Fibroblast of skin of left quadriceps (primary cell): ENCODE measurements at regions not wholly inside any gene's neighbourhood (a gene's known extent, or its start where the extent isn't known, plus 50 kb on each side); places are given as distances from the start of the nearest gene placed in this dataset.
"Not testable (repeated sequence)": the region's sequence is repeated elsewhere in the genome, so short reads cannot be mapped to it uniquely, and the experiment has no call there.

Source experiments
- DNase-seq, 2 experiments: peaks; one replicate each; pipeline ENCODE4 v3.0.0-alpha.2; 2013; ENCODE audit warnings: low read depth in 2 of 2

DNA sequence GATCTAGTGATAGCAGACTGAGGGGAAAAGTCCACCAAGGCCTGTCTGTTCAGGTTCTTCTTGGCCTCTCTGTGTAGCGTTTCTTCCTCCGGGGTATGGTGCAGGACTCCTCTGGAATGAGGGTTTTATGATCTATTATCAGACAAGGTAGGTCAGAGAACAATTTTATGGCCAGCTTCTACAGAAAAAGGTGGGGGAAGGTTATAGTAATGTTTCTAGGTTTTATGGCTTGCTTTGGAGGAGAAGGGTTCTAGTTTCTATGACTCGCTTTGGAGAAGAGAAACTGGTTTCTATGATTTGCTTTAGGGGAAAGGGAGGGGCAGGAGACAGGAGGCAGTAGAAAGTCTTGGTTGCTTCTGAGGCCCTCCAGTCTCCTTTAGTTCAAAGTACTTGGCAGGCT, 144.8 kb upstream of the LAMA2 start:
- DNase-seq: no peak

- no peak for DNase-seq
These were observed 146.2 kb upstream of the LAMA2 start for GRCh38 chr6:128736780-128737179.

DNA sequence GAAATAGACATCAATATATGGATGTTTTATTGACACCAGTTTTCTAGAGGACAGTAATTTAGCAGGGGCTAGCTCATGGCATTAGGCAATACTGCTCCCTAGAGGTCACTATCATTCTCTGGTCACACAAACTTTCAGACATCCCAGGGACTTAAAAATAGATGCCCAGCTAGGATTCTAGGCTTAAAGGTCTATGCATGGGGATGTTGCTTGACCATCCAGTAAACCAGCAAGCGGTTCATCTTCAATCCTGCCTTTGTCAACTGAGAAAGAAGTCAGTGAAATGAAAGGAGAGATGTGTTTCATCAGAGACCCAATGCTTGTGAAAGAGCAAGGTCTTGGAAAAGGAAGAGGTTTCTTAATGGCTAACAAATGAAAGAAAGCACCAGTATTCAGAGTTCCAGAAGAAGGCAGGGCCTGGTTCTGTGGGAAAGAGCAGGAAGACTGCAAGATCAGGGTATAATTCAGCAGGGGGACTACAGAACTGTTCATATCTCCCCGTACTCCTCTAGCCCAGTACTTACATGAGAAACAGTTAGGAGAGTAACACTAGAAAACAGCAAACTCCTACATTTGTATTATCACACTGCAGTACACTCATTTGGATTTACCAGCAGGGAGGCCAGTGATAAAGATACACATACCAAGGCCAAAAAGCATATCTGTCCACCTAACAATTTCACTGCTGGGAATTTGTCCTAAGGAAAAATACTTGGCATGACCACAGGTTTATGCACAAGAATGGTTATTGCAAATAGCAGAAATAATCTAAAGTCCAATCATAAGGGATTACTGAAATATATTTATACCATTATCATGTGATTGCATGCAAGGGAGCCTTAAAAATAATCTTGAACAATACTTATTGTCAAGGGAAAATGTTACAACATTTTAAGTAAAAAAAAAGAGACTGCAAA, 151.4 kb upstream of the LAMA2 start:
- peak; percentile 25 to 33 for DNase-seq

GRCh38 chr6:128727500-128727899, 155.4 kb upstream of the LAMA2 start:
- no peak for DNase-seq

DNA sequence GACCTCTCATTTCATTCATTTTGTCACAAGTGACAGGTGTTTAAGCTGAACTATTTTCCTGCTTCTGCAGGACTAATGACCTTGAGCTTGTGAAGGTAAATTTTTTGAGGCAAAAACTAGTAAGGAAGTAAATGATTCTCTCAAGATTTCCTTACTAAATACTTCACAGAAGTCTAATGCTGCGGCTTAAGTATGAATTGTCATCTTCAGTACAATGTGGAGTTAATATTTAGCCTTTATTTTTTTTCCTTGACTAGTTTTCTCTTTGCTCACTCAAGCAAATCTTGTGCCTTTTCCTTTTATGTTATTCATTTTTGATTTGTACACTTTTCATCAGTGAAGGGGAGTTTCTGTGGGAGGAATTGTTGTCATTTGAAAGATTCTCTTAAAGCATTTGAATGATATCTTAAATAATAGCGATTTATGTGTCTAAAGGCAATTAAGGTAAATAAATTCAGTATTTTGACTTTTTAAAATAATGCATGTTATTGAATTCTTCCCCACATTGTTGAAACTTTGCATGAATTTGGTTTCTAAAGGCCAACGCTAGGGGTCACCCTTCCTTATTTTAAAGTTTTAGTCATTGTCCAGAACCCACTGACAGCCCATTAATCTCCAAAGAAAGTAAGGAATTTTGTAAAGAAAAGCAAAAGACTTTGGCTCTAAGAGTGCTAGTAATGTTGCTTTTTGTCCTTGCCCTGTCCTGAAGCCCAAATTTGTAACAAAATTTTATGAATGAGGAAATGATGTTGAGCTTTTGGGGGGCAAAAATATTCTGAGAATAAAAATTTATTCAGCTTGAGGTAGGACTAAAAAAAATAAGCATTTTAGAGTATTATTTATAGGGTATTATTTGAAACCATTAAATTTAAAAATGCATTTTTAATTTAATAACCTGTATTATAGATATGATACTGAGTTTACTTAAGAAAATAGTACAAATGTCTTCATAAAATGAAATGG, 157.4 kb upstream of the LAMA2 start:
- no peak for DNase-seq

DNA sequence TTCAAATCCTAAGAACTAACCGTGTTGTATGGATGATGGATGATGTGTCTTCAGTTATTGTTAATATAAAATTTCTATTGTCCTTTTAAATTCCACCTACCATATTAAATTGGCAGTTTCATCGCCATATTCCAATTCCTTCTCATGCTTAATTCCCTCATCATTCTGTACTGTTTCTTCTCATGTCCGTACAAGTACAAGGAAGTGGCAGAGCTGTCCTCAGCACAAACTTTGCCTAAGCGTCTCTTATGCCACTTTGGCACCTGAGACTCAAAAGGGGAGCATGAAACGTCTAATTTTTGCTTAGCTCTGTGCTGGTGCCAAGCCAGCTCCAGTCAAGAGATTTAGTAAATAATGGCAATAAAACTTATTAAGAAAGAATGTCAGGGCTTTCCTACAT, 158.2 kb upstream of the LAMA2 start:
- DNase-seq: no peak

DNA sequence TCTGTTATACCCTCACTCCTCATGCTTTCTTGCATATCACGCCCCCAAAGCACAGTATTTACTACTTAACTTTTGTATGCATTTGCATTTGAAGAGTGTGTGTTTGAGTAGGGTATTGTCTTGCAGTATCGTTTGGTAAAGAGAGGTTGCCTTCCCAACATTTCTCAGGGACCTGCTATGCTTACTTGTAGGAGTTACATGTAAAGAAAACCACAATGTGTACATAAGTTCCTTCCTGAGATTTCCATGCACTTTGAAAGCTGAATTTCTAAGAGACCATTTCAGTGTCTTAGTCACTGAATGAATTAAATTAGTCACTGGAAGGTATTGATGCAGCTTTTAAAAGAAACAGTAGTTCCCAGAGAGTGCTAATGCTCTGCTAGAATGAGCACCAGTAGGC, 159.3 kb upstream of the LAMA2 start:
- peak in 1 of 2 experiments; percentile 11 for DNase-seq

DNA sequence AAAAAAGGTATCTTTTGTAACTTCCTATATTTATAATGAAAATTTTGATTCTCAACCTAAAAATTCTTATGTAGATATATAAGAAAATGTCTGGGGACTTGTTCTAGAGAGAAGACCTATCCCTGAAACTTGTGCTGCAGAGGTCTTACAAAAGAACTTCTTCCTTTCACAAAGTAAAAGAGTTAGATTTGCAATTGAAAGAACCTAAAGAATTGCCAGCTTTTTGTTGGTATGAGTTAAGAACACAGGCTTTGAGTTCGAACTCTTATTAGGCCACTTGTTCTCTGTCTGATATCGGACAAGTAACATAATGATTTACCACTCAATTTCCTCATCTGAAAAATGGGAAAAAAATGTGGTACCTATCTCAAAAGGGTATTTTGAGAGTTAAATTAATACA, 162.0 kb upstream of the LAMA2 start:
- no peak for DNase-seq

GRCh38 chr6:128719786-128720185, 163.2 kb upstream of the LAMA2 start:
- no peak for DNase-seq

DNA sequence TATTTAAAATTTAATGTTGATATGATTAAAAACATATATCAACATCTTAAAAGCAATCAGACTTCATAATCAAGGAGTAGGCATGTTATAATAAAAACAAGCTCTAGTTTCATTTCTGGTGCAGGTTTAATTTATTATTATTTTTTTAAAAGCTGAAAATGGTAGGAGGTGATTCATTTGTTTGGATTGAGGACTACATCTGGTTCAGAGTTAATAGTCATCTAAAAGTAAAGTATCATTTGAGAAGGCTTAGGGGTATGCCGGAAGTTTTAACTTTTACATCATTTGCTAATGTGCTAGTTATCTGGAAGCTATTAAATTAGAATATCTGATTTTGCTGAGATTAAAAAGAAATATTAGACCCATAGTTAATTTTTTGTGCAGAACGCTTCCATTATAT, 169.5 kb upstream of the LAMA2 start:
- DNase-seq: peak; percentile 64 to 67

DNA sequence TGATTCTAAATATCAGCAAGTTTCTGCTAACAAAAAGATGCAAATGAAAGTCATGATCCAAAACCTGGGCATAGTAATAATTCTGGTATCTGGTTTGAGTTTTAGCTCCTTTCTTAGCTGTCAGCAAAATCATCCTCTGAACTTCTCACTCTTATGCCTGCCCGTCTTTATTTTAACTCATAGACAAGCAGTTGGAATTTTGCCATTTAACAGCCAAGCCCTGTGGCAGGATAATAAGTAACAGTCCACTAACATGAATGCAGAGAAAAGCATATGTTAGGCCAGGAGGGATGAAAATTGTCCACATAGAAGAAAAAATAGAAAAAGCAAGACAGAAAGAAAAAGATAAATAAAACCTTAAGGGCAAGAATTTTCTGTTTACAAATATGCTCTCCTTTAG, 170.0 kb upstream of the LAMA2 start:
- DNase-seq: peak in 1 of 2 experiments; percentile 33

DNA sequence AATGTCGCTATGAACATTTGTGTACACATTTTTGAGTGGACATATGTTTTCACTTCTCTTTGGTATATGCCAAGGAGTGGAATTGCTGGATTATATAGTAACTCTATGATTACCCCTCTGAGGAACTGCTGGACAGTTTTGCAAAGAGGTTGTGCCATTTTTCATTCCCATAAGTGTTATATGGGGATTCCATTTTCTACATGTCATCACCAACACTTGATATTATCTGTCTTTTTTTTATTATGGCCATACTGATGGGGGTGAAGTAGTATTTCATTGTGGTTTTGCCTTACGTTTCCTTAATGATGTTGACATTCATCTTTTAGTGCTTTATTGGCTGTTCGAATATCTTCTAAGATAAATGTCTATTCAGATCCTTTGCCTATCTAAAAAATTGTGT, 171.8 kb upstream of the LAMA2 start:
- no peak for DNase-seq

DNA sequence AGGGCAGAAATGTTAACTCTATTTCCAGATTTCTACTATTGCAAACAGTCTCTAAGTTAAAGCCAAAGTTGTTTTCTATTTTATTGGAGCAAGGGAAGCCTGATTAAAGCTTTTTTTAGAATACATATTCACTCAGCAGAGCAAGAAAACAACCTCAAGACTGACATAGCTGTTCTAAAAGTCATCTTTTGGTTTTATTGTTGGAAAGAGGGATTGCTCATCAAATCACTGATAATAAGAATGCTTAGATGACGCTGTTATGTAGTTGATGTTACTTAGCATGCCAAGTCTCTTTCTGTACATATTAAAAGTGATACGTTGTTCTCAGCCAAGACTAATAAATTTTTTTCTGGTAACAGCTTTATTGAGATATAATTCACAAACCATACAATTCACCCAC, 172.6 kb upstream of the LAMA2 start:
- peak; percentile 64 to 67 for DNase-seq

DNA sequence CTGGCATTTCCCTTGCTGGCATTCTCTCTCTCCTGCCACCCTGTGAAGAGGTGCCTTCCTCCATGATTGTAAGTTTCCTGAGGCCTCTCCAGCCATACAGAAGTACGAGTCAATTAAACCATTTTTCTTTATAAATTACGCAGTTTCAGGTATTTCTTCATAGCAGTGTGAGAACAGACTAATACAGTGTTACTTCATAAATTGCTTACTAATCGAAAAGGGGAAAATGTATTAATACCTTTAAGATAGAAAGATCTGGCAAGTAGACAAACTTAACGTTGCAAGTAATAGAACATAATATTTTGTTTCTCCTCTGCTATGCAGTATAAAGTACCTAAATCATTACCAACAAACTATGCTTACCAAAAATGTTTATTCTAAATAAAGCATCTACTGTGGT, 178.3 kb upstream of the LAMA2 start:
- DNase-seq: no peak

GRCh38 chr6:128703794-128704193, 179.1 kb upstream of the LAMA2 start:
- not testable (repeated sequence) for DNase-seq

DNA sequence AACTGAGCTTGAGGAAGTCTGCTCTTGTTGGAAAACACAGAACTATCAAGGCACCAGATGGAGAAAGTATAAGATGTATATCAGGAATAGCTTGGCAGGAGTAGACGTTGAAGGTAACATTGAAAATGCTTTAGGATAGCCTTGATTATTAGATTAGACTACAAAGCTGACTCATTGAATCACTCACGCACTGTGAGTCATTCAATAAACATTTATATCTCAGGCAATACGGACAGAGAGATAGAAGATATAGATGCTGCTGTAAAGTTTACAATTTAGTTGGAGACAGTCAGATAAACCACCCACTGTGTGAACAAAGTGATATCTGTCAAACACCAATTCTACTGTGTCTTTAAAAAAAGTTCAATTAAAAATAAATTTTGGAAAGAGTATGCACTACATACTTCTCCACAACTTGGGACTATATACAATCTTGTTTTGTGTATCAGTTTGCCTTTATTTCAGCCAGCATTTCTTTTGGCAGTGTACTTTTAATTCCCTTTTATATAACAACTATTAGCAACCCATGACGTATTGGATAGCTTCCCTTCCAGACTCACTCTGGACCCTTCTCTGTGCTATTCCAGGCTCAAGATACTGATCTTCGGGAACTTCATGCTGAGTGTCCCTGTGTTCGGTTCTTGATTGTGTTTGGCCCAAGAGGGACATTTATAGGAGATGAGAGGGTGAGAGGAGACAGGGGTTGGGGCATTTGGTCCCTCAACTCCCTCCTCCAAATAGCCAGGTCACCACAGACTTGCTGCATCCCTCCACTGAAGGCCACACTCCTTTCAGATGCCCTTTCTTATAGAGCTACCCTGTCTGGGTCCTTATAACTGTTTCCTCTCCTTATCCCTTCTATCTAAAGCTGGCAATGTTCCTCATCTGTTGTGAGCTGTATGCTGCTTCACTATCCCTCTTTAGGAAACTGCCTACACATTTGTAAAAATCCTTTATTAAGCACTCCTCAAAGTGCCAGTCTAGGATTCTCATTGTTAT, 176.6 kb upstream of the PTPRK start:
- peak; percentile 53 to 54 for DNase-seq

DNA sequence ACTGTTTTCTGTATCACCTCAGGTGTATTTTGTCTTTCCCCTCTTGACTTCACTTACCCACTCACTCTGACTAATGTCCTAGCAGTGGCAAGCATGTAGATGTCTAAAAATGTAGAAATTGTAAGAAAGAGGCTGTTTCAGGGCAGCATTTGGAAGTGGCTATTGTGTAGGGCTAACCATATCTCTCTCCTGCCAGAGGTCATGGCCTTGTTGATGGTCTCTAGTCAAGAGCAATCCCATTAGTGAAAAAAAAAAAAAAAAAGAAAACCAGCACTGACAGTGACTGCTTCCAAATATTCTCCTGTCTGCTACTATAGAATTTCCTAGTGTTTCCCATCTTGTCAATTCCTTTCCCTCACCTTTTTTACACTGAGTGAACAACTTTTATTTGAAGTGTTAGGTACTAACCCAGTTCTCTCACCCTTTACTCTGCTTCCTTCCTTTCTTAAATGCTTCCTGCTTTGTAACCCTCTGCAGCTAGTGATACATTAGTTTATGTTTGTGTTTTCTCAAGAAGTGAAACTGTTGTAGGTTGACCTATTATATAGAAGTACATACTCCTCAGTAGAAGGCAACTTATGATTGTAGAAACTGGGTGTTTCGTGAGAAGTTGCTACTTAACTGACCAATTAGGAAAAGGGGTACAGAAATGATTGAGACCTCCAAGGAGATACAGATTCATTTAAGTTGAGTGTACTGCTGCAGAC, 174.1 kb upstream of the PTPRK start:
- no peak for DNase-seq

DNA sequence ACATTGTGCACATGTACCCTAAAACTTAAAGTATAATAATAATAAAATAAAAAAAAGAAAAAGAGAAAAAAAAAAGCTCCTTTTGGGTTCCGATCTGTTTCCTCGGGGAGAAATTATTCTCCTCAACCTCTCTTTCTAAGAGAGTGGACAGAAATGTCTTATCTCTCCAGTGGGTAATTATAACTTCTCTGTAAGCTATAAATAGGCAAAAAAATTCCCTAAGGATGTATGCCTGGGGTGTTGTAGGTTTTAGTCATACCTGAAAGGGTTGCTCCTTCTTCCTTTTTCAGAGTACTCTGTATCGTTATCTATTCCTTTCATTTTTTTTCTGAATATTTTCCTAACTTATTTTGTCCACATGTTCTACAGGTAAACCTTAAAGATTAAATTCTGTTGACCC, 169.7 kb upstream of the PTPRK start:
- DNase-seq: no peak

DNA sequence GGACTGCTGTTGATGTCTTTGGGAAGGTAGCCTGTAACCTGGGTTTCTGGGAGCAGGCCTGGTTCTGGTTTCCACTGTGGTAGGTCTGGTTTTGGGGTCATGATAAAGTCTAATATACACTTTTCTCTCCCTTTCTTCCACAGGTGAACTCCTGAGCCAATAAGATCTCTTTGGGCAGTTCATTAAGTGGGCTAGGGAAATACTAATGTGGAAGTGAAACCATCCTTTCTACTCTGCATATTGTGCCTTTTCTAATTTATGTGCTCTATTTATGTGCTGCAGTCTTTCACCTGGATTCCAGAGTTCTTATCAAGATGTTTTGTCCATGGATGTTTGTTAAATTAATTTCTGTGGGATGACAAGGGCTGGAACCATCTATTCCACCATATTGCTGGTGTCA, 165.7 kb upstream of the PTPRK start:
- no peak for DNase-seq

GRCh38 chr6:128676456-128676855, 156.1 kb upstream of the PTPRK start:
- DNase-seq: no peak

GRCh38 chr6:128672023-128672422, 151.6 kb upstream of the PTPRK start:
- DNase-seq: no peak
